ENCODE measurements at regions not wholly inside any gene's neighbourhood (a gene's known extent, or its start where the extent isn't known, plus 50 kb on each side); places are given as distances from the start of the nearest gene placed in this dataset.

- TF ChIP-seq, protein P1, sequence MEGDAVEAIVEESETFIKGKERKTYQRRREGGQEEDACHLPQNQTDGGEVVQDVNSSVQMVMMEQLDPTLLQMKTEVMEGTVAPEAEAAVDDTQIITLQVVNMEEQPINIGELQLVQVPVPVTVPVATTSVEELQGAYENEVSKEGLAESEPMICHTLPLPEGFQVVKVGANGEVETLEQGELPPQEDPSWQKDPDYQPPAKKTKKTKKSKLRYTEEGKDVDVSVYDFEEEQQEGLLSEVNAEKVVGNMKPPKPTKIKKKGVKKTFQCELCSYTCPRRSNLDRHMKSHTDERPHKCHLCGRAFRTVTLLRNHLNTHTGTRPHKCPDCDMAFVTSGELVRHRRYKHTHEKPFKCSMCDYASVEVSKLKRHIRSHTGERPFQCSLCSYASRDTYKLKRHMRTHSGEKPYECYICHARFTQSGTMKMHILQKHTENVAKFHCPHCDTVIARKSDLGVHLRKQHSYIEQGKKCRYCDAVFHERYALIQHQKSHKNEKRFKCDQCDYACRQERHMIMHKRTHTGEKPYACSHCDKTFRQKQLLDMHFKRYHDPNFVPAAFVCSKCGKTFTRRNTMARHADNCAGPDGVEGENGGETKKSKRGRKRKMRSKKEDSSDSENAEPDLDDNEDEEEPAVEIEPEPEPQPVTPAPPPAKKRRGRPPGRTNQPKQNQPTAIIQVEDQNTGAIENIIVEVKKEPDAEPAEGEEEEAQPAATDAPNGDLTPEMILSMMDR (conservative IDR thresholded peaks at IDR 0.05 in 1 of 2, IDR thresholded peaks at IDR 0.05 in 1 of 2; ENCODE audit: low read depth in 1 of 2, low read length in 2 of 2) = no peak
- TF ChIP-seq EZH2 (IDR thresholded peaks at IDR 0.05; ENCODE audit: low read length, missing control alignments) = no peak
These were observed 230.4 kb upstream of the CHST9 start for GRCh38 chr18:27415495-27415894.

Measured in fibroblast of lung (primary cell).